H1 (cell line): ENCODE measurements at regions not wholly inside any gene's neighbourhood (a gene's known extent, or its start where the extent isn't known, plus 50 kb on each side); places are given as distances from the start of the nearest gene placed in this dataset.

Experiments
- CTCF ChIA-PET: fragments of 300-600 bp; sonication (Branson Sonifier 250); formaldehyde crosslinking; loops from one replicate; lab custom pipeline; 2021; ENCODE audit not compliant: partially characterized antibody; lab: Charles Lee
- POLR2A ChIA-PET: fragments of 300-600 bp; sonication (Branson Sonifier 250); formaldehyde crosslinking; loops from one replicate; lab custom pipeline; 2021; ENCODE audit warnings: inconsistent platforms; ENCODE audit not compliant: partially characterized antibody; lab: Charles Lee
- DNase-seq, 2 experiments: peaks; one replicate each; pipeline versions ENCODE4 v3.0.0 to v3.0.0-alpha.2; 2010 to 2022; ENCODE audit warnings: low spot score in 2 of 2, low read depth in 1 of 2, mixed read lengths in 1 of 2
- FAIRE-seq: peaks from 2 replicates; lab custom pipeline; 2011; peaks lifted over from hg19 to GRCh38; lab: Jason Lieb, UNC
- H2AFZ ChIP-seq: 2 replicates; pipeline ENCODE4 v1.8.1; 2012; ENCODE audit warnings: low read length, inconsistent platforms
- H2AK5ac ChIP-seq: 2 replicates; pipeline ENCODE4 v1.6.1; 2013; ENCODE audit warnings: low read depth, low read length
- H2BK120ac ChIP-seq: replicated peaks from 2 replicates; pipeline ENCODE3; 2013; ENCODE audit warnings: low read depth, low read length, inconsistent platforms
- H2BK12ac ChIP-seq: 2 replicates; pipeline ENCODE4 v1.6.1; 2013; ENCODE audit warnings: low read depth, low read length
- H2BK15ac ChIP-seq: 2 replicates; pipeline ENCODE4 v1.6.1; 2013; ENCODE audit warnings: low read length
- H2BK20ac ChIP-seq: 2 replicates; pipeline ENCODE4 v1.6.1; 2013; ENCODE audit warnings: low read length
- H2BK5ac ChIP-seq: 2 replicates; pipeline ENCODE4 v1.6.1; 2013; ENCODE audit warnings: low read depth, low read length
- H3K14ac ChIP-seq: 2 replicates; pipeline ENCODE4 v1.6.1; 2013; ENCODE audit warnings: inconsistent platforms; ENCODE audit not compliant: insufficient read length
- H3K18ac ChIP-seq: 2 replicates; pipeline ENCODE4 v1.6.1; 2013; ENCODE audit warnings: low read length; ENCODE audit errors: extremely low read depth
- H3K23ac ChIP-seq: 2 replicates; pipeline ENCODE4 v1.6.1; 2013; ENCODE audit warnings: inconsistent platforms; ENCODE audit not compliant: insufficient read length
- H3K23me2 ChIP-seq: 2 replicates; pipeline ENCODE4 v1.6.1; 2013; ENCODE audit warnings: low read depth, low read length
- H3K27ac ChIP-seq: 2 replicates; pipeline ENCODE4 v1.6.1; 2011; ENCODE audit warnings: low read depth, low read length, inconsistent platforms
- H3K27me3 ChIP-seq, 4 experiments: replicated peaks in 1 of 4; 1 replicate in 1 of 4; 2 replicates in 3 of 4; pipeline versions ENCODE4 v1.6.1 to v1.8.1; 2011 to 2013; ENCODE audit warnings: low read length in 3 of 4, mild to moderate bottlenecking in 3 of 4, inconsistent platforms in 2 of 4, mixed read lengths in 2 of 4, moderate library complexity in 1 of 4; ENCODE audit not compliant: control insufficient read depth in 3 of 4, insufficient read depth in 3 of 4; ENCODE audit errors: extremely low read depth in 1 of 4
- H3K36me3 ChIP-seq, 4 experiments: 2 replicates each; pipeline versions ENCODE4 v1.6.1 to v1.8.1; 2011 to 2013; ENCODE audit warnings: mild to moderate bottlenecking in 4 of 4, low read length in 3 of 4, moderate library complexity in 2 of 4, control low read depth in 1 of 4, inconsistent platforms in 1 of 4; ENCODE audit not compliant: insufficient read depth in 4 of 4, control insufficient read depth in 2 of 4
- H3K4ac ChIP-seq: replicated peaks from 2 replicates; pipeline ENCODE3; 2013; ENCODE audit warnings: low read length, low read depth, mixed read lengths, inconsistent platforms; ENCODE audit not compliant: insufficient read length
- H3K4me1 ChIP-seq, 4 experiments: replicated peaks in 1 of 4; 1 replicate in 1 of 4; 2 replicates in 3 of 4; pipeline versions ENCODE4 v1.6.1 to v1.8.1; 2011 to 2013; ENCODE audit warnings: low read length in 3 of 4, inconsistent platforms in 2 of 4, mixed read lengths in 1 of 4; ENCODE audit not compliant: insufficient read depth in 4 of 4, control insufficient read depth in 3 of 4
- H3K4me2 ChIP-seq, 2 experiments: 2 replicates each; pipeline versions ENCODE4 v1.6.1 to v1.8.1; 2011 to 2013; ENCODE audit warnings: low read depth in 2 of 2, low read length in 2 of 2, control low read depth in 1 of 2, inconsistent platforms in 1 of 2, mild to moderate bottlenecking in 1 of 2; ENCODE audit not compliant: insufficient read depth in 1 of 2
- H3K4me3 ChIP-seq, 4 experiments: fragments of 200-600, 300-600 bp in 1 of 4; sonication (generic), shearing (Covaris generic), sonication (Bioruptor Twin) in 1 of 4; 2 replicates each; pipeline versions ENCODE4 v1.5.1 to v1.8.1; 2011 to 2016; ENCODE audit warnings: low read length in 4 of 4, low read depth in 3 of 4, control low read depth in 2 of 4, inconsistent platforms in 2 of 4, mild to moderate bottlenecking in 2 of 4, mixed read lengths in 1 of 4, moderate library complexity in 1 of 4; ENCODE audit not compliant: insufficient read depth in 2 of 4; ENCODE audit errors: extremely low read depth in 1 of 4
- H3K56ac ChIP-seq: replicated peaks from 2 replicates; pipeline ENCODE3; 2013; ENCODE audit warnings: low read depth, mild to moderate bottlenecking, mixed read lengths, low read length, inconsistent platforms; ENCODE audit not compliant: insufficient read length
- H3K79me1 ChIP-seq: 2 replicates; pipeline ENCODE4 v1.6.1; 2013; ENCODE audit warnings: low read depth, low read length, control low read depth
- H3K79me2 ChIP-seq, 2 experiments: 2 replicates each; pipeline versions ENCODE4 v1.6.1 to v1.8.1; 2012 to 2013; ENCODE audit warnings: low read length in 2 of 2, mild to moderate bottlenecking in 2 of 2, inconsistent platforms in 1 of 2; ENCODE audit not compliant: insufficient read depth in 2 of 2, control insufficient read depth in 1 of 2
- H3K9ac ChIP-seq, 4 experiments: replicated peaks in 1 of 4; 1 replicate in 1 of 4; 2 replicates in 3 of 4; pipeline versions ENCODE4 v1.6.1 to v1.8.1; 2011 to 2013; ENCODE audit warnings: low read depth in 3 of 4, low read length in 3 of 4, control low read depth in 2 of 4, mild to moderate bottlenecking in 2 of 4, moderate library complexity in 2 of 4, inconsistent platforms in 1 of 4; ENCODE audit errors: extremely low read depth in 1 of 4
- H3K9me3 ChIP-seq, 2 experiments: 2 replicates each; pipeline versions ENCODE4 v1.6.1 to v1.8.1; 2012 to 2013; ENCODE audit warnings: mild to moderate bottlenecking in 2 of 2, moderate library complexity in 2 of 2, control low read depth in 1 of 2, inconsistent platforms in 1 of 2, low read depth in 1 of 2, low read length in 1 of 2, mixed read lengths in 1 of 2; ENCODE audit not compliant: insufficient read depth in 2 of 2
- H4K20me1 ChIP-seq, 2 experiments: replicated peaks in 1 of 2; 2 replicates each; pipeline versions ENCODE3 to v1.8.1; 2011 to 2013; ENCODE audit warnings: inconsistent platforms in 2 of 2, low read length in 2 of 2, mild to moderate bottlenecking in 1 of 2; ENCODE audit not compliant: insufficient read depth in 2 of 2, control insufficient read depth in 1 of 2
- H4K5ac ChIP-seq: 2 replicates; pipeline ENCODE4 v1.6.1; 2013; ENCODE audit warnings: low read length, low read depth, mixed read lengths, inconsistent platforms; ENCODE audit not compliant: insufficient read length
- H4K8ac ChIP-seq: 2 replicates; pipeline ENCODE4 v1.8.0; 2013; ENCODE audit warnings: mild to moderate bottlenecking, moderate library complexity, low read length, inconsistent platforms; ENCODE audit not compliant: insufficient read depth; ENCODE audit errors: extremely low read depth
- H4K91ac ChIP-seq: replicated peaks from 2 replicates; pipeline ENCODE3; 2013; ENCODE audit warnings: low read length, mixed read lengths, inconsistent platforms; ENCODE audit not compliant: insufficient read length
- ATF2 ChIP-seq: IDR thresholded peaks from 2 replicates; pipeline ENCODE4 v1.6.1; 2012; ENCODE audit warnings: low read length, inconsistent platforms
- ATF3 ChIP-seq: IDR thresholded peaks from 2 replicates; pipeline ENCODE4 v1.6.1; 2011; ENCODE audit warnings: low read depth, mild to moderate bottlenecking, low read length; ENCODE audit not compliant: insufficient read depth
- CHD1 ChIP-seq: IDR thresholded peaks from 2 replicates; pipeline ENCODE4 v1.6.1; 2012; ENCODE audit warnings: low read depth, low read length, improper control_type of control experiment
- CHD2 ChIP-seq: IDR thresholded peaks from 2 replicates; pipeline ENCODE4 v1.6.1; 2012; ENCODE audit warnings: low read length, improper control_type of control experiment
- E2F6 ChIP-seq: IDR thresholded peaks from 2 replicates; pipeline ENCODE4 v1.6.1; 2012; ENCODE audit warnings: inconsistent platforms
- NANOG ChIP-seq: IDR thresholded peaks from 2 replicates; pipeline ENCODE4 v1.6.1; 2011; ENCODE audit warnings: low read length, low read depth, mild to moderate bottlenecking, inconsistent platforms; ENCODE audit not compliant: insufficient read depth, poor library complexity, severe bottlenecking
- NRF1 ChIP-seq: IDR thresholded peaks from 2 replicates; pipeline ENCODE4 v1.6.1; 2011; ENCODE audit warnings: mild to moderate bottlenecking, low read depth, low read length, improper control_type of control experiment
- POLR2A ChIP-seq, 2 experiments: IDR thresholded peaks; 1 replicate in 1 of 2; 2 replicates in 1 of 2; pipeline ENCODE4 v1.6.1; 2011; ENCODE audit warnings: low read depth in 2 of 2, low read length in 2 of 2, mild to moderate bottlenecking in 2 of 2; ENCODE audit errors: control extremely low read depth in 1 of 2
- RFX5 ChIP-seq: IDR thresholded peaks from 2 replicates; pipeline ENCODE4 v1.6.1; 2011; ENCODE audit warnings: low read depth, low read length, improper control_type of control experiment, borderline replicate concordance
- SIN3A ChIP-seq, 2 experiments: IDR thresholded peaks in 1 of 2; conservative IDR thresholded peaks in 1 of 2; 2 replicates each; pipeline ENCODE4 v1.6.1; 2011 to 2012; ENCODE audit warnings: low read length in 2 of 2, improper control_type of control experiment in 1 of 2, low read depth in 1 of 2, mild to moderate bottlenecking in 1 of 2
- SP1 ChIP-seq: IDR thresholded peaks from 2 replicates; pipeline ENCODE4 v1.6.1; 2011; ENCODE audit warnings: low read depth, low read length
- TAF1 ChIP-seq: IDR thresholded peaks from 2 replicates; pipeline ENCODE4 v1.6.1; 2011; ENCODE audit warnings: mild to moderate bottlenecking, low read depth, low read length
- YY1 ChIP-seq: IDR thresholded peaks from 2 replicates; pipeline ENCODE4 v1.6.1; 2011; ENCODE audit warnings: low read depth, mild to moderate bottlenecking, low read length
- WGBS, 2 experiments: shearing (Covaris generic) in 1 of 2; methylation state at CpG; one replicate each; pipeline versions ENCODE4 v1.1.6 to v1.1.7; 2013 to 2015; ENCODE audit warnings: low lambda C conversion rate in 2 of 2, mixed read lengths in 2 of 2, inconsistent platforms in 1 of 2, low coverage in 1 of 2, missing lambda C conversion rate in 1 of 2; ENCODE audit not compliant: insufficient replicate concordance in 2 of 2, insufficient coverage in 1 of 2, insufficient read length in 1 of 2; ENCODE audit errors: extremely low coverage in 1 of 2, missing lambda C conversion rate in 1 of 2; 5-methylcytosine and 5-hydroxymethylcytosine counted together

GRCh38 chr3:46086986-46087385 is 59.7 kb upstream of the XCR1 start:
- Histone ChIP-seq H2BK12ac (no peak overlapping the region), H2AFZ (no peak overlapping the region), H3K56ac (no peak overlapping the region), H3K27me3 (no peaks in the 10 kb centered on the region; a peak in 1 of 7 replicates), H2BK20ac (no peak overlapping the region), H4K8ac (no peak overlapping the region), H3K4ac (no peak overlapping the region), H3K14ac (no peak overlapping the region), H2AK5ac (no peak overlapping the region), H3K4me1 (no peaks in the 10 kb centered on the region), H3K23me2 (no peaks in the 10 kb centered on the region), H2BK120ac (no peak overlapping the region), H3K27ac (no peak overlapping the region), H2BK15ac (no peak overlapping the region), H3K18ac (no peak overlapping the region), H3K4me2 (no peak overlapping the region), H3K9ac (no peak overlapping the region), H2BK5ac (no peak overlapping the region), H4K91ac (no peak overlapping the region), H3K9me3 (no peaks in the 10 kb centered on the region), H4K5ac (no peak overlapping the region), H3K23ac (no peak overlapping the region), H3K36me3 (no peaks in the 10 kb centered on the region), H4K20me1 (no peaks in the 10 kb centered on the region), H3K79me2 (no peaks in the 10 kb centered on the region), H3K79me1 (no peaks in the 10 kb centered on the region), H3K4me3 (no peak overlapping the region)
- WGBS, 2 experiments = 84% methylated on average over 5 of the region's 5 CpGs; no CpG with 5 or more reads in 1 of the 2 experiments
- DNase-seq (no peak), FAIRE-seq (no peak)
- POLR2A ChIA-PET = no interaction called here
- CTCF ChIA-PET = interaction anchor here (0.7 to 7.6 kb wide), 12 partner anchors 9 to 341 kb away, joined by 3 to 60 read pairs (median 3); partner anchors contain the start of gene CCR1
- TF ChIP-seq ATF2 (no peak), NANOG (no peak), RFX5 (no peak), TAF1 (no peak), POLR2A (IDR thresholded peaks at IDR 0.05; ENCODE audit: control extremely low read depth in 1 of 2, low read depth in 2 of 2, low read length in 2 of 2) (no peak), NRF1 (no peak), ATF3 (no peak), CHD1 (no peak), SP1 (no peak), SIN3A (conservative IDR thresholded peaks at IDR 0.05 in 1 of 2, IDR thresholded peaks at IDR 0.05 in 1 of 2; ENCODE audit: low read depth in 1 of 2, low read length in 2 of 2) (no peak), YY1 (no peak), E2F6 (no peak), CHD2 (no peak)
